ENCODE measurements at regions not wholly inside any gene's neighbourhood (a gene's known extent, or its start where the extent isn't known, plus 50 kb on each side); places are given as distances from the start of the nearest gene placed in this dataset.

DNA sequence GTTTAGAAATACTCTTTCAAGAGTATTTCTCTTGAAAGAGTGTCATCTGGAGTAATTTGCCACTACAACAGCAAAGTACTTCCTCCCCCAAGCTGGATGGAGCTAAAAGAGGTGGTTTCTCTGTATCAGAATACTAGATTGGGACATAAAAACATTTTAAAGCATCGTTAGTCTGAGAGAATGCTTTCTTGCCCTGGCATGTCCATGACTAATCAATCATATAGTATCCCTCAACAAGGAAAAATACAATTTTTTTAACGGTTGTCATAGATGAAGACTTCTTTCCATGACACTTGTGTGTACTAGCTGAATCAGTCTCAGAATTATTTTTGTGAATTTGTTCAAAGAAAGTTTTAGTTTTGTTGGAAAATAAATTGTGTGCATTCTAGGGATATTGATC lies 237.9 kb downstream of the NEBL start:
- TF ChIP-seq POLR2A (IDR thresholded peaks at IDR 0.05; ENCODE audit: low read length) = no peak
- no peak for TF ChIP-seq GATA1 (IDR thresholded peaks at IDR 0.05; ENCODE audit: low read depth, low read length)
